HG02973 (cell line): ENCODE measurements at regions not wholly inside any gene's neighbourhood (a gene's known extent, or its start where the extent isn't known, plus 50 kb on each side); places are given as distances from the start of the nearest gene placed in this dataset.
A peak's percentile ranks its signal among the peaks of the same experiment; 100 is the strongest.
"Not testable (repeated sequence)": the region's sequence is repeated elsewhere in the genome, so short reads cannot be mapped to it uniquely, and the experiment has no call there.

Source experiments
- ATAC-seq: cut with Tn5 transposase; IDR thresholded peaks from one replicate; pipeline ENCODE4 v1.9.1; 2021; ENCODE audit warnings: moderate library complexity; ENCODE audit not compliant: unreplicated experiment

DNA sequence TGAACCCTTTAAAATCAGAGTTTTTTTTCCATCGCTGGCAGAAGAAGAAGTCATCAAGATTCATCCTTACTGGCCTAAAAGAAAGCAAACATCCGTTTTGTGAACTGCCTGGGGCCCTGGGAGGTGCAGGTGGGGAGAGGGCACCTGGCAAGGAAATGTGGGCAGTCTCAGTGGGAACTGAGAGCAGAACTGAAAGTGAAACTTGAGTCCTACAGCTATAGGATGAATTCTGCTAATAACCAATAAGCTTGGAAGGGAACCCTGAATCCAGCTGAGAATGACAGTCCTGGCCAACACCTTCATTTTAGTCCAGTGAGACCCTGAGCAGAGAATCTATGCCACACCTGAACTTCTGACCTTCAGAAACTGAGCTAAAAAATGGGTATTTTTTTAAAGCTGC lies 130.1 kb upstream of the ASCC3 start:
- ATAC-seq = peak; percentile 98

GRCh38 chr6:101013612-101014195 lies 132.6 kb upstream of the ASCC3 start:
- ATAC-seq = no peak

DNA sequence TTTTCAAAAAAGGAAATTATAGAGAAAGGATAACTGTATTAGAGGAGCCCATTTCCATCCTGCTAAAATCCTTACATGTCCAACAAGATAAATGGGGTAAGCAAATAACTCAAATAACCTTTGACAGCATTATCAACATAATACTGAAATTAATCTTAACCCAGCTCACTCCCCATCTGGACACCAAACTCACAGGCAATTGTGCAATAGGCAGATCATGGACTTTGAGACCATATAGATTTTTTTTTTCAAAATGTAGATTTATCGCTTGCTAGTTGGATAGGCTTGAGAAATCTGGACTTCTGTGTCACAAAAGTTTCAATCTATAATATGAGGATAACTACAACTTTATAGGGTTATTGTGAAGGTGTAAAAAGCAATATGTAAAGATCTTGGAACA lies 134.4 kb upstream of the ASCC3 start:
- ATAC-seq = no peak

GRCh38 chr6:101016163-101016562 lies 135.0 kb upstream of the ASCC3 start:
- ATAC-seq = no peak

DNA sequence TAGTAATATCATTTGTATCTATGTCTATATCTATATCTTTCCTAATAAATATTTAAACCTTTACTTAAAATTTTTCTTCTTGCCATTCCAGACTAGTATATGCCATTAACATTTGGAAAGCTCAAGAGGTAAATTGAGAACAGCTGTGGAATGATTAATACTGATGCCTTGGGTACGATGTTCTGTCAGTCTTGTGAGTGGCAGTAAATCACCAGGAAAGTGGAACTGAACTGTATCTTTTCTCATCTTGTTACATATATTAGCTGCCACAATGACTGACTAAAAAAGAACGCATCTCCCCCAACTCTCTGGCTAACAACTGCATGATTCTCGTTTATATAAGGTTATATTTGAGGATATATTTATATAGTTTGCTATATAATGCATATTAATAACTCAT lies 137.0 kb upstream of the ASCC3 start:
- no peak for ATAC-seq

DNA sequence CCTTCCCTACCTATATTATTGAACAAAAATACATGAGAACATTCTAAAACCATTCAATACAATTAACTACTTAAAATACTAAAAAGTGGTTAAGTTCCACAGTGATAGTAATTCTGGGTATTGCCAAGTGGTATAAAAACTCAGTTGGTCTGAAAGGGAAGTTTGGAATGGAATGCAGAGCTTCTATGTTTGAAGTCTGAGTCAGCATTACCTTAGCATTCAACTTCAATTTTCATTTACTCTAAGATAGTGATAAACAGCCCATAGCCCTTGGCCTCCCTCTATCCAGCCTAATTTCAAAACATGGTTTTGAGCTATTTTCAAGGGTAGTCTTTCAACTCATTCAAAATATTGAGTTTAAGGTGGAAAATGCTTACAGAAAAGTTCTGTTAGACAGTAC lies 140.4 kb upstream of the ASCC3 start:
- ATAC-seq = no peak

DNA sequence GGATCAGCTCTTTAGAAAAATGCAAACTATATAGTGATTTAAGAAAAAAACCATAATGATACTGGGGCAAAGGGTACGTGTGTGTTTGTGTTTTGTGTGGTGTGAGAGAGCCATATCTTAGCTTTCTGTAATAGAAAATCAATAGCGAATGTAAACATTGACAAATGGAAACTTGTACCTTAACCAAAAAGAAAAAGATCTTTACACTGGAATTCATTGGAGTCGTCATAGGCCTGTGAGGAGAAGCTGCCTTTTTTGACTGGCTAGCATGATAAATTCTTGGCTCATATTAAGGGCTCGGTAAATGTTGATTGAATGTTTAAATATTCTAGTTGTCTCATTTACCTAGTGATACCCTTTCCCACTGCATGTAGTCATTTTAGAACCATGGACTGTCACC lies 161.8 kb upstream of the ASCC3 start:
- ATAC-seq = no peak

DNA sequence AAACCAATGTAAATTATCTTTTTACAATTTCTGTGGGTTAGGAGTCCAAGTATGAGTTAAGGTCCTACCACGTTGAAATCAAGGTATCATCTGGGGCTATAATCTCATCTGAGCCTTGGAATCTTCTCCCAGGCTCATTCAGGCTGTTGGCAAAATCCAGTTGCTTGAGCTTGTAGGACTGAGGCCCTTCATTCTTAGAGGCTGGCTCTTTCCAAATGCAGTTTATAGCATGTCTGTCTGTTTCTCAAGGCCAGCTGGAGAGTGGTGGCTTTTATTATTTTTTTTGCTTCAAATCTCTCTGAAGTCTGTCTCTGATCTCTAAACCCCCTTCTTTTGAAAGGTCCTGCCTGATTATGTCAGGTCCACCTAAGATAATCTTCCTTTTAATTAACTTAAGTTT lies 177.2 kb upstream of the ASCC3 start:
- no peak for ATAC-seq

- no peak for ATAC-seq
Observed at GRCh38 chr6:101066481-101066880, 185.4 kb upstream of the ASCC3 start.

- no peak for ATAC-seq
Observed at GRCh38 chr6:101069191-101069795, 188.2 kb upstream of the ASCC3 start.

- no peak for ATAC-seq
Observed at GRCh38 chr6:101070044-101070608, 189.0 kb upstream of the ASCC3 start.

DNA sequence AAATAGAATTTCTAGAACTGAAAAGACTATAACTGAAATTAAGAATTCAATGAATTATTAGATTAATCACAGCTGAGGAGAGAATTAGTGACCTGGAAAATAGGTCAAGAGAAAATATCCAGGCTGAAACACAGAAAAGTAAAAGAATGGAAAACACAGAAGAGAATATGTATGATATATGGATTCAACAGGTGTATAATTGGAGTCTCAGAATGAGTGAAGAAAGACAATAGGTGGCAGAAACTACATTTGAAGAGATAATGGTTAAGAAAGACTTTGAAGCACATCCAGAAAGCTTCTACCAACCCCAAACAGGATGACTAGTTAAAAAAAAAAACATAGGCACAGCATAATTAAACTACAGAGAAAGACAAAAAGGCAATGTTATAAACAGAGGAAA lies 196.2 kb upstream of the ASCC3 start:
- ATAC-seq = no peak

GRCh38 chr6:101079696-101080270 lies 198.7 kb upstream of the ASCC3 start:
- ATAC-seq = no peak

GRCh38 chr6:101080597-101080996 lies 199.5 kb upstream of the ASCC3 start:
- no peak for ATAC-seq

DNA sequence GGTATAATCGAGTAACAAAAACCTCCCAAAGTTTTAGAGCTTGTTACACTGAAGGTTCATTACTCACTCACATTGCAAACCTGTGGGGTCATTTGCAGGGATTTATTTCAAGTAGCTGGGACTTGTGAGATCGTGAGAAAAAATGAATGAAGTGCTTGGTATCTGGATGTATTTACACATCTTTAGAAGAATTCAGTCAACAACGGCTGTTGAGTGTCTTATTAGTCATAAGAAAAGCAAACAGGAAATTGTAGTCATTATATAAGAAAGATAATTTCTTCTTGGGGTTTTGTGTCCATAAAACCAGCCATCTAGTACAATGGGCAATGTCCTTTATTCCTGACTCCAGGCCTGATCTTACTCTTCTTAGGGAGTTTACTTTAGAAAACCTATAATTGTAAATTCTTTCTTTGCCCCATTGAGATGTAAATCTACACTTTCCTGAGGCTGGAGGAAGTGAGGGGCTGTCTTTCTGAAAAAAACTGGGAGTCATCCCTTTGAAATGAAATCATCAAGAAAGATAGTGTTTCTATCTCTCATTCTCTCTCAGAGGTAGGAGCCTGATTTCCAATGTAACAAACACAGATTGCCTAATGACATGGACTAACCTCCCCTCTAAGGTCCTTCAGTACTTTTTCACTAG lies 202.5 kb upstream of the ASCC3 start:
- ATAC-seq = no peak

- ATAC-seq = no peak
Observed at GRCh38 chr6:101085327-101085726, 204.2 kb upstream of the ASCC3 start.

DNA sequence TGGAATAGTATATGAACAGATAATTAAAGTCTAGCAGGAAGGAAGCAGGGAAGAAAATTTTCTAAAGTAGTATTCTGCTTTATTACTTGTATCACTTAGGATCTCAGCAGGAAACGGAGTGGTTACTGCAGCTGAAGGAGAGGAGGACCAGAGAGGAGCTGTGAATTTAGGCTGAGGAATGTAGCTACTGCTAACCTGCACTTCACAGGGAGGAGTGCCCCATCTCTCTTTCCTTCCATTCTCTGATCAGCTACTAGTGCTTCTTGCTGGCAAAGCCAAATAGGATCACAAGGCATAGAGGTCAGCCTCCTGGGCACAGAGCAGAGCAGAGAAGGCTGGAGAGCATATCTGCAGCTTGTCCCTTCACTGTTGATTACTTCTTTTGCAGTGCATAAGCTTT lies 205.3 kb upstream of the ASCC3 start:
- ATAC-seq = no peak

- no peak for ATAC-seq
Observed at GRCh38 chr6:101088594-101088993, 207.5 kb upstream of the ASCC3 start.

- no peak for ATAC-seq
Observed at GRCh38 chr6:101089640-101090039, 208.5 kb upstream of the ASCC3 start.

GRCh38 chr6:101090281-101090680 lies 209.2 kb upstream of the ASCC3 start:
- no peak for ATAC-seq

DNA sequence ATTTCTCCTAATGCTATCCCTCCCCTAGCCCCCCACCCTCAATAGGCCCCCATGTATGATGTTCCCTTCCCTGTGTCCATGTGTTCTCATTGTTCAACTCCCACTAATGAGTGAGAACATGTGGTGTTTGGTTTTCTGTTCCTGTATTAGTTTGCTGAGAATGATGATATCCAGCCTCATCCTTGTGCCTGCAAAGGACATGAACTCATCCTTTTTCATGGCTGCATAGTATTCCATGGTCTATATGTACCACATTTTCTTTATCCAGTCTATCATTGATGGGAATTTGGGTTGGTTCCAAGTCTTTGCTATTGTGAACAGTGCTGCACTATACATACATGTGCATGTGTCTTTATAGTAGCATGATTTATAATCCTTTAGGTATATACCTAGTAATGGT lies 217.5 kb upstream of the ASCC3 start:
- not testable (repeated sequence) for ATAC-seq

DNA sequence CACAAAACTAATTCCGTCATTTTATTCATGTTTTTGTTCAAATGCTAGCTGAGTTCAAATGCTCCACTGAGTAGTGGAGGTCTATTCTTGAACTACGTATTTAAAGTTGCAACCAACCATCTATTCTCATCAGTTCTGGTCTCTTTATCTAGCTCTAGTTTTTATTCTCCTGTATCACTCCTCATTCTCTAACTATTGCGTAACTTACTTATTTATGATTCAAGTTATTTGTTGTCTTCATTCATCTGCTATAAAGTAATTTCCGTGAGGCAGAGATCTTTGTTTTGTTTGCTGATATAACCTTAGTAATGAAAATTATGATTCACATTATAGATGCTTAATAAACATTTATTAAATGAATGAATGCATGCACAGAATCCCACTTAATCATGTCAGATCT lies 221.6 kb upstream of the ASCC3 start:
- no peak for ATAC-seq
